ENCODE measurements at regions not wholly inside any gene's neighbourhood (a gene's known extent, or its start where the extent isn't known, plus 50 kb on each side); places are given as distances from the start of the nearest gene placed in this dataset.

DNA sequence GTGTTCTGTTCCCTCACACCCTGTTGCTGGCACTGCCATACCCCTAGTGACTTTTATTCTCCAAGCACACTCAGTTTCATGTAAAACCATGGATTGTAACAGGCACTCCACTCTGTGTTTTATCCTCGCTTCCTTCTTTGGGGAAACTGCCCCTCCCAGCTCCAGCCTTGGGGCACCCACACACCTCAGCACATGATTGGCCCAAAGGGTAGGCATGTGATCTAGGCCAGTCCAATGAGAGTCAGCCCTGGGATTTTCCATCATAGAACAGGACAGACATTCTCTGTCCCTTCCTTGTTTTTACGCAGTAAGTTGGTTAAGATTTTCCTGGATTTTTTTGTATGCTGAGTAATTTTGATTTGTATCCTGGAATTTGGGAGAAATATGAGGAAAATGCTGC is 115.4 kb downstream of the C16orf95 start (continued):
- TF ChIP-seq, protein P1, sequence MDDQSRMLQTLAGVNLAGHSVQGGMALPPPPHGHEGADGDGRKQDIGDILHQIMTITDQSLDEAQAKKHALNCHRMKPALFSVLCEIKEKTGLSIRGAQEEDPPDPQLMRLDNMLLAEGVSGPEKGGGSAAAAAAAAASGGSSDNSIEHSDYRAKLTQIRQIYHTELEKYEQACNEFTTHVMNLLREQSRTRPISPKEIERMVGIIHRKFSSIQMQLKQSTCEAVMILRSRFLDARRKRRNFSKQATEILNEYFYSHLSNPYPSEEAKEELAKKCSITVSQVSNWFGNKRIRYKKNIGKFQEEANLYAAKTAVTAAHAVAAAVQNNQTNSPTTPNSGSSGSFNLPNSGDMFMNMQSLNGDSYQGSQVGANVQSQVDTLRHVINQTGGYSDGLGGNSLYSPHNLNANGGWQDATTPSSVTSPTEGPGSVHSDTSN (CRISPR knock-in tag; IDR thresholded peaks at IDR 0.05) = no peak

DNA sequence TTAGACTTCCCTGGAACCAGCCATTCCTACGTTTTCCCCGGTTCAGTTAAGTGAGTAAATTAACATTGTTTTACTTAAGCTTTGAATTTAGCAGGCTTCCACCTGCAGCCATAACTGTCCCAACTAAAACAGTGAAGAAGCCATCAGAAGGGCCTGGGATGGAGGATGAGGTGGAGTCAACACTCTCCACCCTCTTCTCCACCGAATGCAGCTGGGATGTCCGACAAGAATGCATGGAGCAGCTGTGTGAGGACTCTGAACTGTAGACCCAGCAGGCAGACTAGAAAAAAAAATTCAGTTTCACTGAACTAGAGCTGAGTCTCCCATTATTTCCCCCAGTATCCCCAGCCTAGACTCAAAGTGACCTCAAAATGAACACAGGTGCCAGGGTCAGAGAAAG is 114.8 kb downstream of the C16orf95 start:
- Histone ChIP-seq H3K9me3 (ENCODE audit: control insufficient read depth, insufficient read depth, low read depth, low read length) (no peaks in the 10 kb centered on the region), H3K4me3 (ENCODE audit: low read depth, low read length) (no peak overlapping the region), H3K27ac (ENCODE audit: extremely low read depth, low read depth, low read length) (no peak overlapping the region), H3K36me3 (ENCODE audit: control insufficient read depth in 2 of 2, insufficient read depth in 1 of 2, low read length in 2 of 2) (no peaks in the 10 kb centered on the region), H3K4me1 (ENCODE audit: control insufficient read depth, insufficient read depth, low read length) (no peaks in the 10 kb centered on the region)
- CTCF ChIA-PET = interaction anchor here (0.6 to 3.6 kb wide), 16 partner anchors 9 to 1356 kb away, joined by 3 to 21 read pairs (median 3); no protein-coding TSS in a partner anchor
- TF ChIP-seq ZNF239 (tag by site-specific recombination; IDR thresholded peaks at IDR 0.05) (no peak), HOXC10 (CRISPR knock-in tag; IDR thresholded peaks at IDR 0.05) (no peak), ZNF311 (tag by site-specific recombination; IDR thresholded peaks at IDR 0.05; ENCODE audit: borderline replicate concordance) (no peak), ZNF114 (tag by site-specific recombination; IDR thresholded peaks at IDR 0.05) (no peak), KLF10 (tag by site-specific recombination; IDR thresholded peaks at IDR 0.05) (no peak), SP7 (tag by site-specific recombination; IDR thresholded peaks at IDR 0.05) (no peak), ZNF133 (tag by site-specific recombination; IDR thresholded peaks at IDR 0.05) (no peak), ZNF701 (tag by site-specific recombination; IDR thresholded peaks at IDR 0.05) (no peak), ZEB2 (tag by site-specific recombination; IDR thresholded peaks at IDR 0.05) (no peak), ZBTB7A (tag by site-specific recombination; IDR thresholded peaks at IDR 0.05; ENCODE audit: low read depth) (no peak), ZNF426 (tag by site-specific recombination; IDR thresholded peaks at IDR 0.05) (no peak), CTCF (tag by site-specific recombination; IDR thresholded peaks at IDR 0.05) (no peak), RBAK (tag by site-specific recombination; IDR thresholded peaks at IDR 0.05) (no peak)
- TF ChIP-seq, protein P2, sequence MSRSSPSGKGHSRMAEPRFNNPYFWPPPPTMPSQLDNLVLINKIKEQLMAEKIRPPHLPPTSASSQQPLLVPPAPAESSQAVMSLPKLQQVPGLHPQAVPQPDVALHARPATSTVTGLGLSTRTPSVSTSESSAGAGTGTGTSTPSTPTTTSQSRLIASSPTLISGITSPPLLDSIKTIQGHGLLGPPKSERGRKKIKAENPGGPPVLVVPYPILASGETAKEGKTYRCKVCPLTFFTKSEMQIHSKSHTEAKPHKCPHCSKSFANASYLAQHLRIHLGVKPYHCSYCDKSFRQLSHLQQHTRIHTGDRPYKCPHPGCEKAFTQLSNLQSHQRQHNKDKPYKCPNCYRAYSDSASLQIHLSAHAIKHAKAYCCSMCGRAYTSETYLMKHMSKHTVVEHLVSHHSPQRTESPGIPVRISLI (tag by site-specific recombination; IDR thresholded peaks at IDR 0.05) = no peak
- TF ChIP-seq, protein P3, sequence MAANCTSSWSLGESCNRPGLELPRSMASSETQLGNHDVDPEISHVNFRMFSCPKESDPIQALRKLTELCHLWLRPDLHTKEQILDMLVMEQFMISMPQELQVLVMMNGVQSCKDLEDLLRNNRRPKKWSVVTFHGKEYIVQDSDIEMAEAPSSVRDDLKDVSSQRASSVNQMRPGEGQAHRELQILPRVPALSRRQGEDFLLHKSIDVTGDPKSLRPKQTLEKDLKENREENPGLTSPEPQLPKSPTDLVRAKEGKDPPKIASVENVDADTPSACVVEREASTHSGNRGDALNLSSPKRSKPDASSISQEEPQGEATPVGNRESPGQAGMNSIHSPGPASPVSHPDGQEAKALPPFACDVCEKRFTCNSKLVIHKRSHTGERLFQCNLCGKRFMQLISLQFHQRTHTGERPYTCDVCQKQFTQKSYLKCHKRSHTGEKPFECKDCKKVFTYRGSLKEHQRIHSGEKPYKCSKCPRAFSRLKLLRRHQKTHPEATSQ (tag by site-specific recombination; IDR thresholded peaks at IDR 0.05) = no peak
- TF ChIP-seq, protein P4, sequence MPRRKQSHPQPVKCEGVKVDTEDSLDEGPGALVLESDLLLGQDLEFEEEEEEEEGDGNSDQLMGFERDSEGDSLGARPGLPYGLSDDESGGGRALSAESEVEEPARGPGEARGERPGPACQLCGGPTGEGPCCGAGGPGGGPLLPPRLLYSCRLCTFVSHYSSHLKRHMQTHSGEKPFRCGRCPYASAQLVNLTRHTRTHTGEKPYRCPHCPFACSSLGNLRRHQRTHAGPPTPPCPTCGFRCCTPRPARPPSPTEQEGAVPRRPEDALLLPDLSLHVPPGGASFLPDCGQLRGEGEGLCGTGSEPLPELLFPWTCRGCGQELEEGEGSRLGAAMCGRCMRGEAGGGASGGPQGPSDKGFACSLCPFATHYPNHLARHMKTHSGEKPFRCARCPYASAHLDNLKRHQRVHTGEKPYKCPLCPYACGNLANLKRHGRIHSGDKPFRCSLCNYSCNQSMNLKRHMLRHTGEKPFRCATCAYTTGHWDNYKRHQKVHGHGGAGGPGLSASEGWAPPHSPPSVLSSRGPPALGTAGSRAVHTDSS (tag by site-specific recombination; IDR thresholded peaks at IDR 0.05) = no peak
- TF ChIP-seq, protein P5, sequence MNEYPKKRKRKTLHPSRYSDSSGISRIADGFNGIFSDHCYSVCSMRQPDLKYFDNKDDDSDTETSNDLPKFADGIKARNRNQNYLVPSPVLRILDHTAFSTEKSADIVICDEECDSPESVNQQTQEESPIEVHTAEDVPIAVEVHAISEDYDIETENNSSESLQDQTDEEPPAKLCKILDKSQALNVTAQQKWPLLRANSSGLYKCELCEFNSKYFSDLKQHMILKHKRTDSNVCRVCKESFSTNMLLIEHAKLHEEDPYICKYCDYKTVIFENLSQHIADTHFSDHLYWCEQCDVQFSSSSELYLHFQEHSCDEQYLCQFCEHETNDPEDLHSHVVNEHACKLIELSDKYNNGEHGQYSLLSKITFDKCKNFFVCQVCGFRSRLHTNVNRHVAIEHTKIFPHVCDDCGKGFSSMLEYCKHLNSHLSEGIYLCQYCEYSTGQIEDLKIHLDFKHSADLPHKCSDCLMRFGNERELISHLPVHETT (tag by site-specific recombination; IDR thresholded peaks at IDR 0.05) = no peak
- POLR2A ChIA-PET = no interaction called here
